HG03103 (cell line): ENCODE measurements at regions not wholly inside any gene's neighbourhood (a gene's known extent, or its start where the extent isn't known, plus 50 kb on each side); places are given as distances from the start of the nearest gene placed in this dataset.

ENCODE experiments used
- ATAC-seq: cut with Tn5 transposase; IDR thresholded peaks from one replicate; pipeline ENCODE4 v1.9.1; 2021; ENCODE audit warnings: low read depth; ENCODE audit not compliant: unreplicated experiment

DNA sequence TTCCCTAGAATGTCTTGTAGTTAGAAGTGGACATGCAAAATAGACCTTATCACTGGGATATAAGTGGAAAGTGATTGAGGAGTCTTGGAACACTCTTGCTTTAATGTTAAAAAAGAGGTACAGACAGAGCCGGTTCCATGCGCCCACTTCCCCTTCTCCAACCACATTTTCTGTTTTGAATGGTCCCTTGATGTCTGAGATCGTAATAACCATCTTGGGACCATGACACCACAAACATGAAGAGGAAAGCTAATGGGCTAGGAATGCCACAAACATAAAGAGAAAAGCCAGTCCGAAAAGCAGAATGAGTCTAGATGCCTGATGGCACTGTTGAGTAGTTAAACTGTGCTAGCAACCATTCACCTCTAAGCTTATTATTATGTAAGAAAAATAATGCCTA, 54.8 kb upstream of the SPON1 start:
- no peak for ATAC-seq

DNA sequence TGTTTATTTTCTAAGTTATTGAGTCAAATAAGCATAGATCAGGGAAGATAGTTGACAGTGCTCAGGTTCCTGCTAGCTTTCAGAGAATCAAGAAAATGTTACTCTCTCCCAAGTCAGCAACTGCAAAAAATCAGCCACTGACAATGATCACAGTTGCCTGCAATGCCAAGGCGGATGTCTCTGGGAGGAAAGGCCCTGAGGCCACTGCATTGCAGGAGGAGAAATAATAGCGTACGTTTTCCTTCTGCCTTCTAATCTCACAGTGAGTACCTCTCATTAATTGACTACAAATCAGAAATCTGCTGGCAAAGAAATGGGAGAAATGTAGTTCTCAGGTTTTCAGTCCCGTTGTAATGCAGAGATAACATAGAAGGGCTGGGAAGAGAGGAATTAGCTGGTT, 54.0 kb upstream of the SPON1 start:
- ATAC-seq, result no peak
